ENCODE measurements at regions not wholly inside any gene's neighbourhood (a gene's known extent, or its start where the extent isn't known, plus 50 kb on each side); places are given as distances from the start of the nearest gene placed in this dataset.

GRCh38 chr5:74334762-74335384 is 305.7 kb downstream of the ENC1 start:
- no peaks in the 10 kb centered on the region for H3K9me3 Mint-ChIP-seq (ENCODE audit: unreplicated experiment)
- peaks cover 30% of the 10 kb centered on the region for H3K4me1 Mint-ChIP-seq (ENCODE audit: low read depth, unreplicated experiment)
- no peak overlapping the region for H3K4me3 ChIP-seq (ENCODE audit: low read depth, low read length)
- BruUV-seq (replicated peaks), result no TSS peak
- peaks cover 19% of the 10 kb centered on the region for H3K4me1 ChIP-seq
- no peak for DNase-seq
- CTCF ChIA-PET, result no interaction called here
- H3K4me3 Mint-ChIP-seq (ENCODE audit: unreplicated experiment), result no peak overlapping the region
- intact Hi-C loops (cut with micrococcal nuclease; ENCODE audit: unreplicated experiment), result no loop called here
- no peaks in the 10 kb centered on the region for H3K27me3 Mint-ChIP-seq (ENCODE audit: insufficient read depth, unreplicated experiment)
- H3K9me3 ChIP-seq, result no peaks in the 10 kb centered on the region
- POLR2A ChIA-PET, result no interaction called here
- peak overlapping the region; percentile 10 for H3K27ac Mint-ChIP-seq (ENCODE audit: unreplicated experiment)
- H3K36me3 ChIP-seq (ENCODE audit: control insufficient read depth, insufficient read depth, low read length), result no peaks in the 10 kb centered on the region
- no peaks in the 10 kb centered on the region for H3K36me3 Mint-ChIP-seq (ENCODE audit: insufficient read depth, unreplicated experiment)
- no peaks in the 10 kb centered on the region for H3K27me3 ChIP-seq (replicated peaks; ENCODE audit: control insufficient read depth, insufficient read depth, low read length)
- TF ChIP-seq, protein P1, sequence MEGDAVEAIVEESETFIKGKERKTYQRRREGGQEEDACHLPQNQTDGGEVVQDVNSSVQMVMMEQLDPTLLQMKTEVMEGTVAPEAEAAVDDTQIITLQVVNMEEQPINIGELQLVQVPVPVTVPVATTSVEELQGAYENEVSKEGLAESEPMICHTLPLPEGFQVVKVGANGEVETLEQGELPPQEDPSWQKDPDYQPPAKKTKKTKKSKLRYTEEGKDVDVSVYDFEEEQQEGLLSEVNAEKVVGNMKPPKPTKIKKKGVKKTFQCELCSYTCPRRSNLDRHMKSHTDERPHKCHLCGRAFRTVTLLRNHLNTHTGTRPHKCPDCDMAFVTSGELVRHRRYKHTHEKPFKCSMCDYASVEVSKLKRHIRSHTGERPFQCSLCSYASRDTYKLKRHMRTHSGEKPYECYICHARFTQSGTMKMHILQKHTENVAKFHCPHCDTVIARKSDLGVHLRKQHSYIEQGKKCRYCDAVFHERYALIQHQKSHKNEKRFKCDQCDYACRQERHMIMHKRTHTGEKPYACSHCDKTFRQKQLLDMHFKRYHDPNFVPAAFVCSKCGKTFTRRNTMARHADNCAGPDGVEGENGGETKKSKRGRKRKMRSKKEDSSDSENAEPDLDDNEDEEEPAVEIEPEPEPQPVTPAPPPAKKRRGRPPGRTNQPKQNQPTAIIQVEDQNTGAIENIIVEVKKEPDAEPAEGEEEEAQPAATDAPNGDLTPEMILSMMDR (IDR thresholded peaks at IDR 0.05; ENCODE audit: insufficient read depth in 1 of 2, low read depth in 1 of 2, low read length in 1 of 2, severe bottlenecking in 1 of 2, unreplicated experiment in 1 of 2), result no peak

- Histone ChIP-seq H3K27me3 (replicated peaks; ENCODE audit: control insufficient read depth, insufficient read depth, low read length) (no peaks in the 10 kb centered on the region), H3K4me3 (ENCODE audit: low read depth, low read length) (no peak overlapping the region), H3K4me1 (peaks cover 19% of the 10 kb centered on the region), H3K36me3 (ENCODE audit: control insufficient read depth, insufficient read depth, low read length) (no peaks in the 10 kb centered on the region), H3K9me3 (no peaks in the 10 kb centered on the region)
- no peaks in the 10 kb centered on the region for H3K27me3 Mint-ChIP-seq (ENCODE audit: insufficient read depth, unreplicated experiment)
- intact Hi-C loops (cut with micrococcal nuclease; ENCODE audit: unreplicated experiment), result no loop called here
- TF ChIP-seq, protein P1 (IDR thresholded peaks at IDR 0.05; ENCODE audit: insufficient read depth in 1 of 2, low read depth in 1 of 2, low read length in 1 of 2, severe bottlenecking in 1 of 2, unreplicated experiment in 1 of 2), result no peak
- H3K27ac Mint-ChIP-seq (ENCODE audit: unreplicated experiment), result peak overlapping the region; percentile 10
- no peaks in the 10 kb centered on the region for H3K36me3 Mint-ChIP-seq (ENCODE audit: insufficient read depth, unreplicated experiment)
- no peaks in the 10 kb centered on the region for H3K9me3 Mint-ChIP-seq (ENCODE audit: unreplicated experiment)
- ChIA-PET POLR2A (no interaction called here), CTCF (no interaction called here)
- no peak for DNase-seq
- H3K4me1 Mint-ChIP-seq (ENCODE audit: low read depth, unreplicated experiment), result peaks cover 30% of the 10 kb centered on the region
- BruUV-seq (replicated peaks), result no TSS peak
- no peak overlapping the region for H3K4me3 Mint-ChIP-seq (ENCODE audit: unreplicated experiment)
Observed at GRCh38 chr5:74334062-74334761, 306.3 kb downstream of the ENC1 start.

- Histone ChIP-seq H3K27me3 (replicated peaks; ENCODE audit: control insufficient read depth, insufficient read depth, low read length) (no peaks in the 10 kb centered on the region), H3K4me3 (ENCODE audit: low read depth, low read length) (no peak overlapping the region), H3K9me3 (no peaks in the 10 kb centered on the region), H3K4me1 (peaks cover 21% of the 10 kb centered on the region), H3K36me3 (ENCODE audit: control insufficient read depth, insufficient read depth, low read length) (no peaks in the 10 kb centered on the region)
- no TSS peak for BruUV-seq (replicated peaks)
- no peaks in the 10 kb centered on the region for H3K9me3 Mint-ChIP-seq (ENCODE audit: unreplicated experiment)
- H3K4me3 Mint-ChIP-seq (ENCODE audit: unreplicated experiment), result no peak overlapping the region
- no peak overlapping the region for H3K27ac Mint-ChIP-seq (ENCODE audit: unreplicated experiment)
- ChIA-PET POLR2A (no interaction called here), CTCF (no interaction called here)
- TF ChIP-seq, protein P1 (IDR thresholded peaks at IDR 0.05; ENCODE audit: insufficient read depth in 1 of 2, low read depth in 1 of 2, low read length in 1 of 2, severe bottlenecking in 1 of 2, unreplicated experiment in 1 of 2), result no peak
- no peaks in the 10 kb centered on the region for H3K36me3 Mint-ChIP-seq (ENCODE audit: insufficient read depth, unreplicated experiment)
- no peak for DNase-seq
- intact Hi-C loops (cut with micrococcal nuclease; ENCODE audit: unreplicated experiment), result no loop called here
- H3K4me1 Mint-ChIP-seq (ENCODE audit: low read depth, unreplicated experiment), result peaks cover 30% of the 10 kb centered on the region
- no peaks in the 10 kb centered on the region for H3K27me3 Mint-ChIP-seq (ENCODE audit: insufficient read depth, unreplicated experiment)
Observed at GRCh38 chr5:74333430-74333829, 307.1 kb downstream of the ENC1 start.
